Suprapubic skin (tissue), 4 donors: ENCODE measurements at regions not wholly inside any gene's neighbourhood (a gene's known extent, or its start where the extent isn't known, plus 50 kb on each side); places are given as distances from the start of the nearest gene placed in this dataset.

Experiments used
- CTCF ChIP-seq, 2 donors: fragments of 200-600 bp in 1 of 2; fragments of 450-650 bp in 1 of 2; sonication (generic) in 1 of 2; IDR thresholded peaks; one replicate each; pipeline ENCODE4 v1.5.1; 2016 to 2019; ENCODE audit warnings: antibody characterized with exemption in 2 of 2, mild to moderate bottlenecking in 1 of 2, moderate library complexity in 1 of 2
- EP300 ChIP-seq: sonication (generic); formaldehyde crosslinking; IDR thresholded peaks from one replicate; pipeline ENCODE4 v1.6.1; 2017; ENCODE audit warnings: antibody characterized with exemption
- POLR2A ChIP-seq, 2 donors: fragments of 450-650 bp; IDR thresholded peaks; one replicate each; pipeline ENCODE4 v1.6.1; 2017; ENCODE audit warnings: antibody characterized with exemption in 2 of 2, mild to moderate bottlenecking in 2 of 2, moderate library complexity in 2 of 2
- POLR2AphosphoS5 ChIP-seq, 3 donors: sonication (generic); formaldehyde crosslinking; IDR thresholded peaks; one replicate each; pipeline ENCODE4 v1.6.1; 2017; ENCODE audit warnings: antibody characterized with exemption in 3 of 3

GRCh38 chr9:79256691-79257213, 315.0 kb upstream of the TLE4 start:
- TF ChIP-seq POLR2A (IDR thresholded peaks at IDR 0.05) (no peak), EP300 (no peak), CTCF (IDR thresholded peaks at IDR 0.05) (no peak), POLR2AphosphoS5 (IDR thresholded peaks at IDR 0.05) (no peak)
